ENCODE measurements at regions not wholly inside any gene's neighbourhood (a gene's known extent, or its start where the extent isn't known, plus 50 kb on each side); places are given as distances from the start of the nearest gene placed in this dataset.

GRCh38 chr16:63188086-63188771 is 1152.0 kb upstream of the CDH8 start:
- H3K27ac ChIP-seq = no peak overlapping the region

DNA sequence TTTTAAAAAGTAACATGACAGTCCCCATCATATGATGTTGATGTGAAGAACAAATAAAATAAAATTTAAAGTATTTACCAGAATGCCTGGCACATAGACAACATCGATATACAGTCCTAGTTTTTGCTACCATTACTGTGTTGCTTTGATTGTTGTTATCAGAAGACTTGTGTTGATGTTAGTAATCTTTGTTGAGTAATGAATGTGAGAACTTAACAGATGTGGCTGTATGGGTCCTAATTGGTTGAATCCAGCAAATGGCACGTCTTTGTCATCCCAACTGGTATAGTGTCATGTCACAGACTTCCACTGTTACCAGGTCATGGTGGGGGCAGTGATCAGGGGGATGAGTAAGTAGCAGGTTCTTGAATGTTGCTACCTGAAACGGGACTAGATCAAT is 1151.4 kb upstream of the CDH8 start:
- no peak for DNase-seq
- no peaks in the 10 kb centered on the region for H3K36me3 ChIP-seq
- H3K27me3 ChIP-seq (ENCODE audit: insufficient read depth, low read depth, severe bottlenecking) = peaks cover 6% of the 10 kb centered on the region
- H3K9me3 ChIP-seq (ENCODE audit: severe bottlenecking) = no peaks in the 10 kb centered on the region
- TF ChIP-seq CTCF (IDR thresholded peaks at IDR 0.05; ENCODE audit: low read depth, low read length) = no peak
- H3K4me3 ChIP-seq (ENCODE audit: low read depth, low read length) = no peak overlapping the region
- no peak overlapping the region for H3K27ac ChIP-seq

More at GRCh38 chr16:63188086-63188771, 1152.0 kb upstream of the CDH8 start:
- Histone ChIP-seq H3K36me3 (no peaks in the 10 kb centered on the region), H3K9me3 (ENCODE audit: severe bottlenecking) (no peaks in the 10 kb centered on the region), H3K4me3 (ENCODE audit: low read depth, low read length) (no peak overlapping the region), H3K27me3 (ENCODE audit: insufficient read depth, low read depth, severe bottlenecking) (peaks cover 6% of the 10 kb centered on the region)
- DNase-seq = no peak
- TF ChIP-seq CTCF (IDR thresholded peaks at IDR 0.05; ENCODE audit: low read depth, low read length) = no peak

DNA sequence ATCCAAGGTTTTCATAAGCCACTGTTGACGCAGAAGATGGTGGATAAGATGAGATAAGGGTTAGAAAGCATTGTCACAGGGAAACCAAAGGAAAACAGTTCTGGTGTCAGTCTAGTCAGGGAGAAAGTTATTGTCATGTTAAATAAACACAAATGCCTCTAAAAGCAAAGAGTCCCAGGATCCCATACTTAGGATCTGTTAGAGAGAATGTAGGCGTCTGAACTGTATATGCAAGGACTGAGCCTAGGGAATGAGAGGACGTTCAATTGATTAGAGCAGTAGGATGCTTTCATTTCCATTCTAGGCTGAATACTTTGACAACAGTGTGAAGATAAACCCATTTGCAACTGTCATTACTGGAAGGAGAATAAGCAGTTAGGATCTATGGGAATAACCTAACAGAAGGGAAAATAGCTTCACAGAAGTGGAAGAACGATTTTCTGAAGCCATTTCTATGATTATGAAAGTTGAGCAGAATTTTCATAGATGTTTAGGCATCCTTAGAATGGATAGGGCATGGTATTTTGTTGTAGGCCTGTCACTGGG is 1149.1 kb upstream of the CDH8 start:
- H3K9me3 ChIP-seq (ENCODE audit: severe bottlenecking) = no peaks in the 10 kb centered on the region
- H3K4me3 ChIP-seq (ENCODE audit: low read depth, low read length) = no peak overlapping the region
- no peak overlapping the region for H3K27ac ChIP-seq
- peaks cover 6% of the 10 kb centered on the region for H3K27me3 ChIP-seq (ENCODE audit: insufficient read depth, low read depth, severe bottlenecking)
- no peaks in the 10 kb centered on the region for H3K36me3 ChIP-seq
- no peak for TF ChIP-seq CTCF (IDR thresholded peaks at IDR 0.05; ENCODE audit: low read depth, low read length)
- no peak for DNase-seq

- no peak overlapping the region for H3K27ac ChIP-seq
- H3K4me3 ChIP-seq (ENCODE audit: low read depth, low read length) = no peak overlapping the region
- H3K27me3 ChIP-seq (ENCODE audit: insufficient read depth, low read depth, severe bottlenecking) = peaks cover 6% of the 10 kb centered on the region
- no peak for DNase-seq
- TF ChIP-seq CTCF (IDR thresholded peaks at IDR 0.05; ENCODE audit: low read depth, low read length) = no peak
- no peaks in the 10 kb centered on the region for H3K9me3 ChIP-seq (ENCODE audit: severe bottlenecking)
- H3K36me3 ChIP-seq = no peaks in the 10 kb centered on the region
These were observed 1147.5 kb upstream of the CDH8 start for GRCh38 chr16:63183743-63184142.

GRCh38 chr16:63175313-63175712 is 1139.1 kb upstream of the CDH8 start:
- no peak overlapping the region for H3K27ac ChIP-seq
- H3K9me3 ChIP-seq (ENCODE audit: severe bottlenecking) = no peaks in the 10 kb centered on the region
- no peaks in the 10 kb centered on the region for H3K36me3 ChIP-seq
- H3K27me3 ChIP-seq (ENCODE audit: insufficient read depth, low read depth, severe bottlenecking) = peaks cover 2% of the 10 kb centered on the region
- no peak for DNase-seq
- no peak for TF ChIP-seq CTCF (IDR thresholded peaks at IDR 0.05; ENCODE audit: low read depth, low read length)
- no peak overlapping the region for H3K4me3 ChIP-seq (ENCODE audit: low read depth, low read length)

- no peaks in the 10 kb centered on the region for H3K36me3 ChIP-seq
- no peak overlapping the region for H3K27ac ChIP-seq
- no peak for TF ChIP-seq CTCF (IDR thresholded peaks at IDR 0.05; ENCODE audit: low read depth, low read length)
- DNase-seq = no peak
- H3K4me3 ChIP-seq (ENCODE audit: low read depth, low read length) = no peak overlapping the region
- H3K9me3 ChIP-seq (ENCODE audit: severe bottlenecking) = no peaks in the 10 kb centered on the region
- H3K27me3 ChIP-seq (ENCODE audit: insufficient read depth, low read depth, severe bottlenecking) = peaks cover 2% of the 10 kb centered on the region
These were observed 1138.6 kb upstream of the CDH8 start for GRCh38 chr16:63174801-63175200.
